RWPE2 (cell line): ENCODE measurements at regions not wholly inside any gene's neighbourhood (a gene's known extent, or its start where the extent isn't known, plus 50 kb on each side); places are given as distances from the start of the nearest gene placed in this dataset.

Experiments used
- ATAC-seq: fragments of 200-7000 bp; cut with Tn5 transposase; 3 replicates; pipeline ENCODE4 v1.9.1; 2021; ENCODE audit warnings: low read depth
- DNase-seq: peaks from one replicate; pipeline ENCODE4 v3.0.0-alpha.2; 2020; ENCODE audit warnings: low spot score
- H3K27ac ChIP-seq: fragments of 450-650 bp; 2 replicates; pipeline ENCODE4 v1.5.1; 2017; ENCODE audit warnings: mild to moderate bottlenecking; ENCODE audit not compliant: poor library complexity, severe bottlenecking
- H3K27me3 ChIP-seq: fragments of 250-450 bp; sonication (Bioruptor Pico); 2 replicates; pipeline ENCODE4 v1.5.1; 2021; ENCODE audit warnings: mild to moderate bottlenecking, moderate library complexity; ENCODE audit not compliant: insufficient read depth, poor library complexity, severe bottlenecking
- H3K36me3 ChIP-seq: fragments of 250-450 bp; sonication (Bioruptor Pico); 2 replicates; pipeline ENCODE4 v1.5.1; 2020; ENCODE audit warnings: low read depth, mild to moderate bottlenecking, moderate library complexity
- H3K4me1 ChIP-seq: fragments of 250-450 bp; sonication (Bioruptor Pico); 2 replicates; pipeline ENCODE4 v1.5.1; 2021; ENCODE audit warnings: mild to moderate bottlenecking, moderate library complexity; ENCODE audit not compliant: insufficient read depth, poor library complexity, severe bottlenecking
- H3K4me3 ChIP-seq: fragments of 250-450 bp; sonication (Bioruptor Pico); 2 replicates; pipeline ENCODE4 v1.5.1; 2021; ENCODE audit warnings: mild to moderate bottlenecking, moderate library complexity; ENCODE audit not compliant: severe bottlenecking
- H3K9me3 ChIP-seq: fragments of 250-450 bp; sonication (Bioruptor Pico); 2 replicates; pipeline ENCODE4 v1.5.1; 2021; ENCODE audit warnings: mild to moderate bottlenecking, moderate library complexity; ENCODE audit not compliant: severe bottlenecking
- CTCF ChIP-seq: fragments of 450-650 bp; IDR thresholded peaks from one replicate; pipeline ENCODE4 v1.5.1; 2017; ENCODE audit warnings: mild to moderate bottlenecking, moderate library complexity; ENCODE audit not compliant: poor library complexity, severe bottlenecking

- no peaks in the 10 kb centered on the region for H3K4me1 ChIP-seq
- no peak for TF ChIP-seq CTCF
- no peaks in the 10 kb centered on the region for H3K9me3 ChIP-seq
- H3K4me3 ChIP-seq, result no peak overlapping the region
- ATAC-seq (no peak), DNase-seq (no peak)
- no peaks in the 10 kb centered on the region for H3K27me3 ChIP-seq
- H3K36me3 ChIP-seq, result no peaks in the 10 kb centered on the region
- no peak overlapping the region for H3K27ac ChIP-seq
Measured at GRCh38 chr2:211174631-211175030, 618.2 kb downstream of the CPS1 start.

DNA sequence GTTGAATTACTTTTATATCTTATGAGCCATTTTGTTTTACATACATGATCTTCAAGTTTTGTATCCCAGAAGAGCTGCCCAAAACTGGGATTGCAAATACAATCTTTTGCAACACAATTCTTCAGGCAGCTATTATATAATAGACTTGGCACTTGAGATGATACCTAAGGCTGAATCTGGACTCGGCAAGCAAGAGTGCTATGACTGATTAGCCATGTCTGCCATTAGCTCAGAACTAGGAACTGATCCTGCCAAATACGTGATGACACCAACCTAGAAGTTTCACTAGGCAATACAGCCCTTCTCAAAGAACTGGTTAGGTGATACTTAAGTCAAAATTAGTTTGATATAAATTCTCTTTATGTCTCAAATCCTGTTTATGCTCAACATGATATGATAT lies 619.6 kb downstream of the CPS1 start:
- Histone ChIP-seq H3K4me1 (no peaks in the 10 kb centered on the region), H3K36me3 (no peaks in the 10 kb centered on the region), H3K27me3 (no peaks in the 10 kb centered on the region), H3K27ac (no peak overlapping the region), H3K9me3 (no peaks in the 10 kb centered on the region), H3K4me3 (no peak overlapping the region)
- no peak for TF ChIP-seq CTCF
- no peak for DNase-seq
- ATAC-seq, result no peak

DNA sequence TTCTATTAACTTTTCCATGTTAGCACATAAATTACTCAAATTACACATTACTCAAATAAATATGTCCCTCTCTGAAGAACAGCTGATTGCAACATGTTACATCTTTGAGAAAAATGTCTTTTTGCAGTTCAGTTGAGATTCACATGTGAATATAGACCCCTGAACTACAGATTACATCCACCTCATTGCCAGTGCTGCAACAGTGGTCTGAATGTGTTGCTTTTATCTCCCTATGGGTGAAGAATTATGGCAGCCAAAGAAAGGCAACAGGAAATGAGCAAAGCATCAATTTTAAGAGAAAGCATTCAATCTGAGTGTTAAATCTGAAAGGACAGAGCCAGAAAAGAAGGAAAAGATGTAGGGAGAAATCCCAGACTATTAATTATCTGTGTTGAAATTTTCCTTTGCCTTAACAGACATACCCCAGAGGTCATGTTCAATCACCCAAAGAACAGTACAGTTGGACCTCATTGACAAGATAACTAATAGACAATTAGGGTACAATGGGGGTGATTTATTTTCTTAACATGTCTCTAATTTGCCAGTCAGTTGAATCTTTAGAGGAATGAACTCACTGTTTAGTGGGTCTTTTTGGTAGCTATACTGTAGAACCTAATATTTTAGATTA lies 620.2 kb downstream of the CPS1 start:
- H3K27ac ChIP-seq, result no peak overlapping the region
- ATAC-seq, result no peak
- no peak for TF ChIP-seq CTCF

DNA sequence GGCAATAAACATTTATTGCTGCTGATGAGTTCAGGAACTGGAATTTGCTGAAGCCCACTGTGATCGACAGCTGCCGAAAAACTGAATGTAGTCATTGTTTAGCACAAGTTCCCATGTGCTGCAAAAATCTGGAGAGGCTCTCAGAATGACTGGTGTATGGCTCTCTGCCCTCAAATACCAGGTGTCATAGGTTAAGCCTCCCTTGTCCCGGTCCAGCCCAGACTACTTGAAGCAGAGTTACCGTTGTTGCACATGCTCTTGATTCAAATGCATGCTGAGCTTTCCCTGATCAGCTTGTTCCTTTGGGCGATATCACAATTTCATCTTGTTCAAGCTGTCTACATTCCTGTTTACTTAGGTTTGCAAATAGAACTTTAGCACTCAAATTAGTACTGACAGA lies 625.2 kb downstream of the CPS1 start:
- no peak overlapping the region for H3K4me3 ChIP-seq
- no peak for DNase-seq

More for the DNA sequence above, 620.2 kb downstream of the CPS1 start:
- Histone ChIP-seq H3K27me3 (peaks cover 3% of the 10 kb centered on the region), H3K36me3 (no peaks in the 10 kb centered on the region), H3K9me3 (no peaks in the 10 kb centered on the region), H3K4me1 (no peaks in the 10 kb centered on the region), H3K4me3 (no peak overlapping the region)
- no peak for DNase-seq

More for the DNA sequence above, 625.2 kb downstream of the CPS1 start:
- Histone ChIP-seq H3K27me3 (peaks cover 3% of the 10 kb centered on the region), H3K4me1 (no peaks in the 10 kb centered on the region), H3K36me3 (no peaks in the 10 kb centered on the region), H3K9me3 (no peaks in the 10 kb centered on the region), H3K27ac (no peak overlapping the region)
- ATAC-seq, result no peak
- TF ChIP-seq CTCF, result no peak
